Sigmoid colon (tissue), 6 donors: ENCODE measurements at regions not wholly inside any gene's neighbourhood (a gene's known extent, or its start where the extent isn't known, plus 50 kb on each side); places are given as distances from the start of the nearest gene placed in this dataset.

ENCODE experiments used
- DNase-seq: peaks from one replicate; pipeline ENCODE4 v3.0.0-alpha.2; 2019
- H3K27ac ChIP-seq, 4 donors: fragments of 200-600 bp; sonication (generic); one replicate each; pipeline ENCODE4 v1.5.1; 2016 to 2019; ENCODE audit warnings: mild to moderate bottlenecking in 1 of 4
- H3K27me3 ChIP-seq, 3 donors: fragments of 200-600 bp; sonication (generic); one replicate each; pipeline ENCODE4 v1.5.1; 2019; ENCODE audit warnings: mild to moderate bottlenecking in 1 of 3
- H3K36me3 ChIP-seq, 4 donors: fragments of 200-600 bp; sonication (generic); one replicate each; pipeline ENCODE4 v1.5.1; 2016 to 2019
- H3K4me1 ChIP-seq, 4 donors: fragments of 200-600 bp; sonication (generic); one replicate each; pipeline ENCODE4 v1.5.1; 2017 to 2019
- H3K4me3 ChIP-seq, 4 donors: fragments of 200-600 bp; sonication (generic); one replicate each; pipeline ENCODE4 v1.5.1; 2017 to 2019; ENCODE audit warnings: mild to moderate bottlenecking in 2 of 4, moderate library complexity in 1 of 4
- H3K9me3 ChIP-seq, 4 donors: fragments of 200-600 bp in 3 of 4; sonication (generic) in 3 of 4; one replicate each; pipeline versions ENCODE4 v1.5.1 to v1.6.1; 2013 to 2019
- CTCF ChIP-seq, 4 experiments: fragments of 450-650 bp in 3 of 4; fragments of 200-600 bp in 1 of 4; IDR thresholded peaks; one replicate each; pipeline ENCODE4 v1.5.1; 2016 to 2019; ENCODE audit warnings: antibody characterized with exemption in 4 of 4, mild to moderate bottlenecking in 3 of 4, moderate library complexity in 2 of 4
- EP300 ChIP-seq, 4 donors: sonication (generic); formaldehyde crosslinking; IDR thresholded peaks; one replicate each; pipeline ENCODE4 v1.6.1; 2017; ENCODE audit warnings: antibody characterized with exemption in 4 of 4
- POLR2A ChIP-seq, 2 donors: fragments of 450-650 bp; IDR thresholded peaks; one replicate each; pipeline ENCODE4 v1.6.1; 2016; ENCODE audit warnings: antibody characterized with exemption in 2 of 2, mild to moderate bottlenecking in 2 of 2, moderate library complexity in 2 of 2
- POLR2AphosphoS5 ChIP-seq, 4 donors: sonication (generic); formaldehyde crosslinking; IDR thresholded peaks; one replicate each; pipeline ENCODE4 v1.6.1; 2017; ENCODE audit warnings: antibody characterized with exemption in 4 of 4
- WGBS, 2 donors: extraction: QIAGEN DNeasy Blood & Tissue Kit; methylation state at CpG; one replicate each; pipeline ENCODE4 v1.1.7; 2013; 5-methylcytosine and 5-hydroxymethylcytosine counted together
- intact Hi-C: fragments of 100-400 bp; cut with DNase I; formaldehyde crosslinking; loops from one replicate; pipeline ENCODE4 v1.15.1; 2023
- donor health status: healthy with polysubstance abuse.
- donor health status: healthy.

DNA sequence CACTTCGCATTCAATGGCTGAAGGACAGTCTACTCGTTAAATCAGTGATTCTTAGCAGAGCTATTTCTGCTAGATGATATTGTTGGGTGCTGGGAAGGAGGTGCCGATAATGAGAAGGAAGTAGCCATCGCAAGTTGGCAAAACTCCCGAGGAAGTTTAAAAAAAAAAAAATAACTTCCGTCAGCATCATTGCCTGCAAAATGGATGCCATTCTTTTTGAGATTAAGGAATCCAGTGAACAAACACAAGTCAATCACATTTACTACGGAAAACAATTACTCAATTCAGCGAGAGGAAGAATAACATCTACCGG, 74.4 kb upstream of the SFMBT2 start:
- TF ChIP-seq POLR2A (IDR thresholded peaks at IDR 0.05) (no peak), EP300 (IDR thresholded peaks at IDR 0.05) (no peak), POLR2AphosphoS5 (IDR thresholded peaks at IDR 0.05) (no peak), CTCF (IDR thresholded peaks at IDR 0.05) (no peak)
- Histone ChIP-seq H3K4me1 (no peaks in the 10 kb centered on the region), H3K36me3 (no peaks in the 10 kb centered on the region), H3K27ac (no peak overlapping the region), H3K27me3 (peaks cover 0 to 5% (median 0%) of the 10 kb centered on the region in 3 donors), H3K9me3 (no peaks in the 10 kb centered on the region), H3K4me3 (no peak overlapping the region)
- WGBS, 2 donors, result 36 to 44% methylated on average over 9 of the region's 9 CpGs
- intact Hi-C loops, result no loop called here
- DNase-seq, result no peak

- TF ChIP-seq POLR2A (IDR thresholded peaks at IDR 0.05) (no peak), POLR2AphosphoS5 (IDR thresholded peaks at IDR 0.05) (no peak), EP300 (IDR thresholded peaks at IDR 0.05) (no peak), CTCF (IDR thresholded peaks at IDR 0.05) (no peak)
- intact Hi-C loops, result no loop called here
- H3K4me3 ChIP-seq, result no peak overlapping the region
- no peaks in the 10 kb centered on the region for H3K4me1 ChIP-seq
- H3K9me3 ChIP-seq, result no peaks in the 10 kb centered on the region
- H3K27me3 ChIP-seq, result peaks cover 0 to 5% (median 0%) of the 10 kb centered on the region in 3 donors
- H3K36me3 ChIP-seq, result no peaks in the 10 kb centered on the region
- DNase-seq, result no peak
- no peak overlapping the region for H3K27ac ChIP-seq
- WGBS, 2 donors, result 24 to 42% methylated on average over 12 of the region's 12 CpGs
Measured at GRCh38 chr10:7484456-7485243, 73.8 kb upstream of the SFMBT2 start.

- Histone ChIP-seq H3K27ac (no peak overlapping the region), H3K9me3 (no peaks in the 10 kb centered on the region), H3K27me3 (peaks cover 0 to 5% (median 0%) of the 10 kb centered on the region in 3 donors), H3K4me1 (no peaks in the 10 kb centered on the region), H3K36me3 (no peaks in the 10 kb centered on the region), H3K4me3 (no peak overlapping the region)
- DNase-seq, result no peak
- 74% methylated on average over 9 of the region's 9 CpGs for WGBS, 2 donors
- intact Hi-C loops, result no loop called here
- TF ChIP-seq CTCF (IDR thresholded peaks at IDR 0.05), result no peak
- TF ChIP-seq EP300 (IDR thresholded peaks at IDR 0.05), result no peak
- TF ChIP-seq POLR2AphosphoS5 (IDR thresholded peaks at IDR 0.05), result no peak
- TF ChIP-seq POLR2A (IDR thresholded peaks at IDR 0.05), result no peak
Measured at GRCh38 chr10:7483848-7484247, 73.0 kb upstream of the SFMBT2 start.

GRCh38 chr10:7482992-7483391, 72.2 kb upstream of the SFMBT2 start:
- no peak overlapping the region for H3K4me3 ChIP-seq
- WGBS, 2 donors, result 89 to 94% methylated on average over 8 of the region's 8 CpGs
- no peak overlapping the region for H3K27ac ChIP-seq
- H3K27me3 ChIP-seq, result peaks cover 0 to 5% (median 0%) of the 10 kb centered on the region in 3 donors
- no peak for DNase-seq
- no peak for TF ChIP-seq EP300 (IDR thresholded peaks at IDR 0.05)
- TF ChIP-seq POLR2A (IDR thresholded peaks at IDR 0.05), result no peak
- no peak for TF ChIP-seq POLR2AphosphoS5 (IDR thresholded peaks at IDR 0.05)
- TF ChIP-seq CTCF (IDR thresholded peaks at IDR 0.05), result no peak
- intact Hi-C loops, result no loop called here
- no peaks in the 10 kb centered on the region for H3K36me3 ChIP-seq
- no peaks in the 10 kb centered on the region for H3K9me3 ChIP-seq
- H3K4me1 ChIP-seq, result no peaks in the 10 kb centered on the region

DNA sequence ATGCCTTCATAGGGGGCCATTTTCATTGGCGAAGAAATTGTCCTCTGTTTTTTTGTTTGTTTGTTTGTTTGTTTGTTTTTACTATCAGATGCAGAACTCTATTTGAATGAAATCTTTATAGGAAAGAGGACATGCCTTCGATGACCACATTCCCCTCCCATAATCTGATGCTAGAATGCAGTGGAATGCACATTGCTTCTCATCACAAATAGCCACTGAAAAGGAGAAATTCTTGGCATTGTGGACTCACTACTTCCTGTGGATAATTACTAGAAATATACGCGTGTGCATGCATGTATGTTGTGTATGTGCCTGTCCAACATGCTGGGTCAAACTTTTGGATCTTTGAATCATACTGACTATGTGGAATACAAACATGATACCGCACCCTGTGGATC, 70.5 kb upstream of the SFMBT2 start:
- Histone ChIP-seq H3K4me3 (no peak overlapping the region), H3K4me1 (peaks cover 0 to under 1% (median 0%) of the 10 kb centered on the region in 4 donors), H3K9me3 (peaks cover 0 to 3% (median 0%) of the 10 kb centered on the region in 4 donors), H3K27me3 (peaks cover 0 to 4% (median 0%) of the 10 kb centered on the region in 3 donors), H3K27ac (no peak overlapping the region), H3K36me3 (no peaks in the 10 kb centered on the region)
- DNase-seq, result no peak
- TF ChIP-seq POLR2AphosphoS5 (IDR thresholded peaks at IDR 0.05), result no peak
- TF ChIP-seq EP300 (IDR thresholded peaks at IDR 0.05), result no peak
- TF ChIP-seq CTCF (IDR thresholded peaks at IDR 0.05), result no peak
- TF ChIP-seq POLR2A (IDR thresholded peaks at IDR 0.05), result no peak
- intact Hi-C loops, result no loop called here
- 70 to 79% methylated on average over 5 of the region's 5 CpGs for WGBS, 2 donors
